DND-41 (cell line): ENCODE measurements at regions not wholly inside any gene's neighbourhood (a gene's known extent, or its start where the extent isn't known, plus 50 kb on each side); places are given as distances from the start of the nearest gene placed in this dataset.

Source experiments
- CTCF ChIP-seq: IDR thresholded peaks from 2 replicates; pipeline ENCODE4 v1.5.1; 2012; ENCODE audit warnings: borderline replicate concordance, low read length, moderate library complexity, mild to moderate bottlenecking; ENCODE audit not compliant: poor library complexity, severe bottlenecking; ENCODE audit errors: extremely low read depth
- EZH2 ChIP-seq: IDR thresholded peaks from 3 replicates; pipeline ENCODE4 v1.6.1; 2012; ENCODE audit warnings: borderline replicate concordance, low read depth, mild to moderate bottlenecking, moderate library complexity, low read length, inconsistent platforms; ENCODE audit not compliant: severe bottlenecking

- no peak for TF ChIP-seq EZH2
- TF ChIP-seq CTCF: no peak
Observed at GRCh38 chr14:96744262-96744661, 52.9 kb upstream of the VRK1 start.
